ENCODE measurements at regions not wholly inside any gene's neighbourhood (a gene's known extent, or its start where the extent isn't known, plus 50 kb on each side); places are given as distances from the start of the nearest gene placed in this dataset.

GRCh38 chr11:19437760-19438159 lies 197.0 kb upstream of the E2F8 start:
- TF ChIP-seq CTCF (IDR thresholded peaks at IDR 0.05; ENCODE audit: insufficient read depth, low read length) = no peak
- no peak for TF ChIP-seq SPI1 (IDR thresholded peaks at IDR 0.05; ENCODE audit: borderline replicate concordance, low read depth)

All from HL-60 (cell line).